HG03095 (cell line): ENCODE measurements at regions not wholly inside any gene's neighbourhood (a gene's known extent, or its start where the extent isn't known, plus 50 kb on each side); places are given as distances from the start of the nearest gene placed in this dataset.

ENCODE experiments used
- ATAC-seq: cut with Tn5 transposase; IDR thresholded peaks from one replicate; pipeline ENCODE4 v1.9.1; 2021; ENCODE audit warnings: moderate library complexity; ENCODE audit not compliant: unreplicated experiment

- ATAC-seq: no peak
Measured at GRCh38 chr13:72127031-72127430, 260.0 kb upstream of the DACH1 start.

- ATAC-seq: no peak
Measured at GRCh38 chr13:72126424-72126823, 259.4 kb upstream of the DACH1 start.

DNA sequence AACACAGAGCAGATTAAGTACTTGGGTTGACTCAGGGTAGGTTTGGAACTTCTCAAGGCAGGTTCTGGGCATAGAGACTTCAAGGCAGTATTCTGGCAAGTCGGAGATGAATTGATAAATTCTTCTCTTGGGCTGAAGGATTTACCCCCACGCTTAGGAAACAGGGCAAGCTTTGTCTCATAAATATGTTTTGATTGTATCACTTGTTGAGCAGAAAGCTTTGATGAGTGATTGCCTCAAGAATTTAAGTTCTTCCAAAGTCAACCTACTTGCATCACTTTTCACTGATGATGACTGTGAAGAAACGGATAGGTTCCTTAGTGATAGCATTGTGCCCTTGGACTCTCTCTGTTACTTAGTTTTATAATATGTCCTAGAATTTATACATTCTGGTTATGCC lies 258.6 kb upstream of the DACH1 start:
- ATAC-seq: no peak

GRCh38 chr13:72122661-72123255 lies 255.8 kb upstream of the DACH1 start:
- ATAC-seq: no peak

DNA sequence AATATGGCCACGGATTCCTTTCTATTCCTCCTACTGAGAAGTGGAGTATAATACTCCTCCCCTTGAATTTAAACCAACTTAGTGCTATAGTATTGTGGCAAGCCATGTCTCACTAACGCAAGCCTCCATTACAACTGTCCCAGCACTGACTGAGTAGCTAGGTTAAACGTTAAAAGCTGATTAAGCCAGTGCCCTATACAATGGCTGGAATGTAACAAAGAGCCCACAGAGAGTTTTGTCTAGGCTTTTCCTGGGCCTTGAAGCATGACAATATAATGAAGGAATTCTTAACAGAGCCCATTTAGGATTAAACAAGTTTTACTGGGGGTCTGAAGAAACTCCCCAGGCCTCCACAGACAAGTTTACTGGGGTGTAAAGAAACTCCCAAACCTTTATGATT lies 254.5 kb upstream of the DACH1 start:
- ATAC-seq: no peak

DNA sequence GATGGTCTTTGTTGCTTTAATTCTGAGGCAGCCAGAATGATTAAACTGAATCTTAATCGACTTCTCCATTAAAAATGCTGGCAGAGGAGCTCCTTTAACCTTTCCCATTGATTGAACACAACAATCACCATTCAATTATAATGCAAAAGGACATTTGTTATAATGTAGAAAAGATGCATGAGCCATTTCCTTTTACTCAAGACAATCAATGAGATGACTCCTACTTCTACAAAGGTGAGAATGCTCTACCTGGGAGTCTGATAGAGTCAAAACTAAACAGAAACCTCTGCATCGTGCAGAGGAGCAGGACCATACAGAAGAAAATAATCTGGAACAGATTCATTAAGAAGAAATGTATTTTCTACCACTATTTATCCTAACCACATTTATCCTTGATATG lies 253.6 kb upstream of the DACH1 start:
- no peak for ATAC-seq

- ATAC-seq: no peak
Measured at GRCh38 chr13:72113931-72114330, 246.9 kb upstream of the DACH1 start.

DNA sequence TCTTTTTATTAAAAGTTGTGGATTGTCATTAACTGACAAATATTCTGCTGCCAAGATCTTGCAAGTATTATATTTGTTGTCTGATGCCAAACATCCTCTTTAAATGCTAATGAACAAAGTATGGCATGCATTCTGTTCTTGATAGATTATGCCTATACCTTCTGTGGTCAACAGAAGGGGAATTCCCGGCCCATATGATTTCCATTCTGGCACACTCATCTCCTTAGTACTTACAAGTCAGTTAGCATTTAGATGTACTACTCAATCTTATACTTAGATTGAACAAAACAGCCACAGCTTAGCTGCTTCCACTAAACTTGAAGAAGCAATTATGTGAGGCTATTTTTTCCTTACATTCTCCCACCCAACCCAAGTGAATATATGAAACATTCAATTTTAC lies 246.1 kb upstream of the DACH1 start:
- no peak for ATAC-seq

- ATAC-seq: no peak
Measured at GRCh38 chr13:72112216-72112615, 245.2 kb upstream of the DACH1 start.

DNA sequence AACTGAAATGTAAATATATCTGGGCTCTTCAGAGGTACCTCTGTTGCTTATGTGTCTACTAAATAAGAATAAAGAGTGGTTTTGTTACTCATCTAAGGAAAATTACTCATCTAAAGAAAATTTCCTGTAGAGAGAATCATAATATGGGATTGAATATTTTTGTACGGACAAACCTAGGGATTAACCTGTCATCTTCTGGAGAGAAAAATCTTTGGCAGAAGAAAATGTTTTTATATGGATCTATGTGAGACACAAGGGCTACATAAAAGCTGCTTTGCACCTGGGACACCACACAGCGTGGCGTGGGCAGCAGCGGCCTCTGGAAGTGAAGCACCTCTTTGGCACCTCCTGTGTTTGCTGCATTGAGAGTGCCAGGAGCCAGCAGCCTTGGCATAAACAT lies 242.9 kb upstream of the DACH1 start:
- ATAC-seq: no peak

DNA sequence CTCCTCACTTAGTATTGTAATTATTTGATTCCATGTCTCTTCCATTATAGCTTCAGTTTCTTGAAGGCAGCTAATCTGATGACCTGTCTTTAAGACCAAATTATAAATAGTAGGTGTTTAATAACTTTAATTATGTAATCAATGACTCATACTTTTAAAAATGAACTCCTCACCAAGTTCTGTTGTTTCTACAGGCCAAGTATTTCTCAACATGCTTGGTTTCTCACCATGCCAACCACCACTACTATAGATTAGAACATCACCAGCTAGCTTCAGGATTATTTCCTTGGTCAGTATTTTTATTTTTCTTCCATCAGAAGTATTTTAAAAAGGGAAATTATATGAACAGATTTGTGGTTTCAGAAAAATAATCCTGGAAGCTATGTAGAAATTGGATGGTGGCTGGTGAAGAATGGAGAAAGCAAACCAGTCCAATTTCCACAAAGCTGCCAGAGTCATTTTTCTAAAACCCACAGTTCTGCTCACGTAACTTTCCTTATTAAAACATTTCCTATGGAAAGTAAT lies 237.7 kb upstream of the DACH1 start:
- no peak for ATAC-seq

- ATAC-seq: no peak
Measured at GRCh38 chr13:72101768-72102400, 234.9 kb upstream of the DACH1 start.

DNA sequence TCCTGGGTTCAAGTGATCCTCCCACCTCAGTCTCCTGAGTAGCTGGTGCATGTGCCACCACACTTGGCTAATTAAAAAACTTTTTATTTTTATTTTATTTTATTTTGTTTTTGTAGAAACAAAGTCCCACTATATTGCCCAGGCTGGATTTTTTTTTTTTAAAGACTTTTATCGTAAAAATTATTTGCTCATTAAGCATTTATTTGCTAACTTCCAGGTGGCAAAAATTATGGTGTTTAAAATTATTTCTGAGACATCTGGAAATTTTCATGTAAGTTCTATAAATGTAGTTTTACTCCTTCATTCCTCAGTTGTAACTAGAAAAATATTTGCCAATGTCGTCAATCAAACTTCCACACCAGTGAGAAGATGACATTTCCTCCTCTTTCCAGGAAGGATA lies 233.3 kb upstream of the DACH1 start:
- no peak for ATAC-seq

DNA sequence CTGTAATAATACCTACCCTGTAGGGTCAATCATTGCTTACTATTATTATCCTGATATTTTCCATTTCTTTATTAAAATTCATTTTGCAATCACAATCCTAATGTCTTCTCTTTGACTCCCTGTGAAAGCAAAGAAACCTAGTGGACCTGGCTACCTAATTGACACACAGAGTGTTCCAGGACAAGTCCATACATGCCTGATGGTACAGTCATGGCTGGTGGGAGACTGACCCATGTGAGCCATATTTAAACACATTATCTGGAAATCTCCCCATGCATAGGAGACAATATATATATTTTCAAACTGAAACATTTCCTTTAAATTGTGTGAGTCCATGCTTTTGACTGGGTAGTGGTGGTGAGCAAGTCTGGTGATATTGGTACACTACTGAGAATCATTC lies 230.6 kb upstream of the DACH1 start:
- no peak for ATAC-seq

- ATAC-seq: no peak
Measured at GRCh38 chr13:72093262-72093661, 226.3 kb upstream of the DACH1 start.

DNA sequence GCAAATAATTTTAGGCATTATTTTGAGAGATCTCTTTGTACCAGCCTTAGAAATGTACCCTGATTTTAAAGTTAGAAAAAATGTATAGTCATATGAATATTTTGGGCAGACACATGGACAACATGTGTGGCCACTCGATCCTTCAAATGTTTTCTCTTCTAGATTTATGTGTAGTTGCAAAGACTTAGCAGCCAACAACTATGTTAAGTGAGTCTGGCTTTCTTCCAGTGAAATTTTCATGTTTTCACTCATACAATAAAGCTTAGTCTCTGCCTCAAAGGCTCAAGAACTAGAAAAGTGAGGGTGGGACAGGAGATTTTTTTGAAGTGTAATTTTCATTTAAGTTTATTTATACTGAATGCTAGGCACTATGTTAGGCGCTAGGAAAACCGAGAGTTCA lies 207.7 kb upstream of the DACH1 start:
- ATAC-seq: no peak

DNA sequence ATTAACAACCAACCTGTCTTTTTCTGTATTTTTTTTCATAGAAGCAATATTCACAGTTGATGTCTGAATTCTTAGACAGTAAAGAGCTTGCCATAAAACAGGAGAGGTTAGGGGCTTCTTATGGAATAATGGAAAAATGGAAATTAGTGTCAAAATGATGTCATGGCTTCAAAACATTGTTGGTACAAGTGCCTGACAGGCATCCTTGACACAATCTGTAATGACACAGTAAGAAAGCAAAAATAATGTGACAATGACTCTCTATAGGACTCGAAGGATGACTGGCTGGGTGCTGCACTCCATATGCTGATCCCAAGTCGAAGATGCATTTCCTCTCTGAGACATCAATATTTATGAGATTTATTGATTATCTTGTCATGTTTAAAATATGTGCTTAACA lies 205.3 kb upstream of the DACH1 start:
- no peak for ATAC-seq

DNA sequence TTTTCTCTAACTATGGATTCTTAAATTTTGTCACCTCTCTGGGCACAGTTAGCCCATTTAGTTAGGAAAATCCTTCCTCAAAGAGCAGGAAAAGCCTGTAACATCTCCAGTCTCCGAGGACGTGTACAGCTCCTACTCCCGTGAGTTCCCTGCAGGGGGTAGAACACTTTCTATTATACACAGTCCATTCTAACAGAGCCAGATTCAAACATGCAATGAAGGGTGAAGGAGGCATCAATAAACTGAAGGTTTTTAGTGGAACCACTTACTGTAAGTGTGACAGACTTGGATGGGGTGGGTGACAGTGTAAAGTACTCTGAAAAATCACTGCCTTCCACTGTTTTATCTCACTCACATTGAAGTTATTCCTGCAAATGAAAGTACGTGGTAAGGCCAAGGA lies 204.7 kb upstream of the DACH1 start:
- no peak for ATAC-seq

GRCh38 chr13:72062566-72062965 lies 195.6 kb upstream of the DACH1 start:
- ATAC-seq: no peak

- ATAC-seq: no peak
Measured at GRCh38 chr13:72061613-72062012, 194.6 kb upstream of the DACH1 start.

DNA sequence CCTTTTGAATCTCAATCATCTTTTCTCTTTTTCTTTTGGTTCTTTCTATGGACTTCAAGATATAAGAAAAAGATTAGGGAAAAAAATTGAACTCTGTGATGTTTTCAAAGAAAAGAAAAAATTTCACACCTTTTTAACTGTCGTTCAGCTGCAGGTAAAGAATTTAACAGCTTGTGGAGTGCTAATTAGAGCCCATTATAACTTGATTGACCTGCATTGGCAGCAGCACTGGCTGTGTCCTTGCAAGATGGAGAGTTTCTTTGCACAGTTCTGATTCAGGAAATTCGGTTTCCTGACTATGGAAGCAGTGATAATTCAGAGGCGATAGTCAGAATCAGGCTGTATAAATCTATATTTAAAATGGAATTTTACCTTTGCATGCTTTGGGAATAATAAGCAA lies 183.2 kb upstream of the DACH1 start:
- no peak for ATAC-seq

GRCh38 chr13:72043366-72043765 lies 176.4 kb upstream of the DACH1 start:
- ATAC-seq: no peak

DNA sequence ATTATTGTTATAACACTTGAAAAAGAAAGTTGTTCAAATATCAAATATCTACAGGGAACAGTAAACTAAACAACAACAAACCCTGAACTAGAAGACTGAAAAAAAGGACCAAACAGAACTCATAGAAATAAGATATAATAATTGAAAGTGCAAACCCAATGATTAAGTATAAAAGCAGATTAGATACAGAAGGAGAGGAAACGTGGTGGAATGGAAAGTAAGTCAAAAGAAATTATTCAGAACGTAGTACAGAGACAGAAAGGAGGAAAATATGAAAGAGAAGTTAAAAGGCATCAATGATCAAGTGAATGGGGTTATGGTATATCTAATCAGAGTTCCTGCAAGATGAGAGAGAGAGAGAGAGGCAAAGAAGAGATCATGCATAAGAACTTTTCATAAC lies 174.2 kb upstream of the DACH1 start:
- ATAC-seq: no peak
